A549 (cell line): ENCODE measurements at regions not wholly inside any gene's neighbourhood (a gene's known extent, or its start where the extent isn't known, plus 50 kb on each side); places are given as distances from the start of the nearest gene placed in this dataset.

Experiments used
- ATAC-seq, 2 experiments: fragments of 200-7000 bp in 1 of 2; fragments of >200 bp in 1 of 2; cut with Nextera tagmentation in 1 of 2; cut with Tn5 transposase in 1 of 2; 3 replicates each; pipeline versions ENCODE4 v1.8.0 to v1.9.1; 2018 to 2020; ENCODE audit warnings: mild to moderate bottlenecking in 1 of 2, moderate library complexity in 1 of 2
- CTCF ChIA-PET: fragments of 300-600 bp; sonication (Branson Sonifier 250); formaldehyde crosslinking; extraction: SDS; loops from one replicate; lab custom pipeline; 2021; ENCODE audit warnings: antibody characterized with exemption, inconsistent platforms; lab: Yijun Ruan, JAX
- POLR2A ChIA-PET: fragments of 350-600 bp; formaldehyde crosslinking; extraction: SDS; loops from one replicate; lab custom pipeline; 2021; ENCODE audit warnings: antibody characterized with exemption, inconsistent platforms; lab: Yijun Ruan, JAX
- DNase-seq, 2 experiments: peaks; one replicate each; pipeline versions ENCODE4 v3.0.0 to v3.0.0-alpha.2; 2011 to 2016; ENCODE audit warnings: low read depth in 1 of 2, low spot score in 1 of 2
- FAIRE-seq: peaks from 2 replicates; lab custom pipeline; 2011; peaks lifted over from hg19 to GRCh38; lab: Jason Lieb, UNC
- H3K27ac ChIP-seq, 2 experiments: fragments of >200 bp; sonication (Bioruptor Twin); formaldehyde crosslinking; 3 replicates each; pipeline ENCODE4 v1.5.1; 2016 to 2017
- H3K4me1 ChIP-seq: fragments of >200 bp; sonication (Bioruptor Twin); formaldehyde crosslinking; 3 replicates; pipeline ENCODE4 v1.6.1; 2016
- H3K4me2 ChIP-seq: fragments of >200 bp; sonication (Bioruptor Twin); formaldehyde crosslinking; 3 replicates; pipeline ENCODE4 v1.6.1; 2016
- H3K4me3 ChIP-seq: fragments of >200 bp; sonication (Bioruptor Twin); formaldehyde crosslinking; 3 replicates; pipeline ENCODE4 v1.5.1; 2016
- H3K9me3 ChIP-seq: fragments of >200 bp; sonication (Bioruptor Twin); formaldehyde crosslinking; 3 replicates; pipeline ENCODE4 v1.6.1; 2016
- BCL3 ChIP-seq: fragments of >200 bp; sonication (Bioruptor Twin); formaldehyde crosslinking; IDR thresholded peaks from 3 replicates; pipeline ENCODE4 v1.6.1; 2016
- BHLHE40 ChIP-seq: IDR thresholded peaks from 2 replicates; pipeline ENCODE4 v1.6.1; 2012; ENCODE audit warnings: low read depth, low read length, inconsistent platforms
- CBX8 ChIP-seq: fragments of 200-600 bp; sonication (generic); IDR thresholded peaks from 2 replicates; pipeline ENCODE4 v1.6.1; 2016
- CEBPB ChIP-seq, 2 experiments: fragments of >200 bp in 1 of 2; sonication (Bioruptor Twin) in 1 of 2; formaldehyde crosslinking in 1 of 2; IDR thresholded peaks; 2 replicates each; pipeline ENCODE4 v1.6.1; 2012 to 2016
- CHD2 ChIP-seq: fragments of 150-350 bp; IDR thresholded peaks from 2 replicates; pipeline ENCODE4 v1.6.1; 2014; ENCODE audit warnings: low read length; ENCODE audit not compliant: partially characterized antibody
- ELK1 ChIP-seq: fragments of 150-350 bp; IDR thresholded peaks from 2 replicates; pipeline ENCODE4 v1.6.1; 2014; ENCODE audit warnings: low read depth, mild to moderate bottlenecking, low read length
- ESRRA ChIP-seq: fragments of 150-350 bp; IDR thresholded peaks from 2 replicates; pipeline ENCODE4 v1.6.1; 2014; ENCODE audit warnings: mild to moderate bottlenecking, low read length, borderline replicate concordance
- FOSL2 ChIP-seq, 2 experiments: fragments of 450-650 bp in 1 of 2; fragments of >200 bp in 1 of 2; sonication (Bioruptor Twin) in 1 of 2; formaldehyde crosslinking; IDR thresholded peaks; 2 replicates each; pipeline versions ENCODE4 v1.5.0 to v1.6.1; 2016 to 2020; ENCODE audit warnings: mild to moderate bottlenecking in 1 of 2, moderate library complexity in 1 of 2
- GATA3 ChIP-seq: IDR thresholded peaks from 2 replicates; pipeline ENCODE4 v1.6.1; 2012; ENCODE audit warnings: borderline replicate concordance
- HMGXB4 ChIP-seq: fragments of 250-450 bp; sonication (Bioruptor Pico); IDR thresholded peaks from 2 replicates; pipeline ENCODE4 v1.5.0; 2021; ENCODE audit warnings: mild to moderate bottlenecking, moderate library complexity, borderline replicate concordance
- HOXA7 ChIP-seq: fragments of 250-450 bp; sonication (Bioruptor Pico); IDR thresholded peaks from 2 replicates; pipeline ENCODE4 v1.5.0; 2020; ENCODE audit warnings: mild to moderate bottlenecking, moderate library complexity
- JUN ChIP-seq, 2 experiments: fragments of >200 bp; sonication (Bioruptor Twin); formaldehyde crosslinking; IDR thresholded peaks; 2 replicates in 1 of 2; 3 replicates in 1 of 2; pipeline ENCODE4 v1.6.1; 2016 to 2017
- KDM5A ChIP-seq: fragments of 200-600 bp; sonication (generic); IDR thresholded peaks from 2 replicates; pipeline ENCODE4 v1.6.1; 2016; ENCODE audit warnings: antibody characterized with exemption, mild to moderate bottlenecking
- MAZ ChIP-seq: fragments of 150-350 bp; IDR thresholded peaks from 2 replicates; pipeline ENCODE4 v1.6.1; 2014; ENCODE audit warnings: antibody characterized with exemption, low read depth, low read length, borderline replicate concordance
- MYC ChIP-seq: IDR thresholded peaks from 2 replicates; pipeline ENCODE4 v1.6.1; 2012; ENCODE audit warnings: mild to moderate bottlenecking, inconsistent platforms, low read length, improper control_type of control experiment, borderline replicate concordance
- NR3C1 ChIP-seq: fragments of >200 bp; sonication (Bioruptor Twin); formaldehyde crosslinking; IDR thresholded peaks from 3 replicates; pipeline ENCODE4 v1.6.1; 2017
- POLR2A ChIP-seq: IDR thresholded peaks from 2 replicates; pipeline ENCODE4 v1.6.1; 2012; ENCODE audit warnings: mild to moderate bottlenecking, low read length
- POLR2AphosphoS2 ChIP-seq: conservative IDR thresholded peaks from 2 replicates; pipeline ENCODE4 v1.6.1; 2012; ENCODE audit warnings: low read length, improper control_type of control experiment, inconsistent platforms
- RARB ChIP-seq: fragments of 250-450 bp; sonication (Bioruptor Pico); IDR thresholded peaks from 2 replicates; pipeline ENCODE4 v1.8.0; 2021; ENCODE audit warnings: mild to moderate bottlenecking, moderate library complexity
- RCOR1 ChIP-seq: fragments of 150-350 bp; IDR thresholded peaks from 2 replicates; pipeline ENCODE4 v1.6.1; 2014; ENCODE audit warnings: antibody characterized with exemption, low read length, low read depth
- USF2 ChIP-seq: fragments of 450-650 bp; IDR thresholded peaks from 2 replicates; pipeline ENCODE4 v1.6.1; 2014; ENCODE audit warnings: antibody characterized with exemption
- ZNF302 ChIP-seq: fragments of 250-450 bp; sonication (Bioruptor Pico); IDR thresholded peaks from 2 replicates; pipeline ENCODE4 v1.9.0; 2021; ENCODE audit warnings: inconsistent platforms, mild to moderate bottlenecking, moderate library complexity
- WGBS: methylation state at CpG from one replicate; pipeline ENCODE4 v1.1.6; 2017; ENCODE audit errors: missing lambda C conversion rate; 5-methylcytosine and 5-hydroxymethylcytosine counted together

- H3K27ac ChIP-seq: no peak overlapping the region
- DNase-seq (no peak), ATAC-seq (no peak), FAIRE-seq (no peak)
- no peak overlapping the region for H3K4me3 ChIP-seq
- no peaks in the 10 kb centered on the region for H3K4me1 ChIP-seq
- no peak overlapping the region for H3K4me2 ChIP-seq
- no peaks in the 10 kb centered on the region for H3K9me3 ChIP-seq
- 1% methylated on average over 2 of the region's 2 CpGs for WGBS
- TF ChIP-seq POLR2AphosphoS2: no peak
- no peak for TF ChIP-seq JUN (IDR thresholded peaks at IDR 0.05)
- TF ChIP-seq ESRRA: no peak
- TF ChIP-seq BCL3: no peak
- TF ChIP-seq HOXA7: no peak
- TF ChIP-seq MAZ: no peak
- no peak for TF ChIP-seq BHLHE40
- no peak for TF ChIP-seq ZNF302 (CRISPR knock-in tag)
- TF ChIP-seq FOSL2 (IDR thresholded peaks at IDR 0.05): no peak
- TF ChIP-seq FOSL2 (CRISPR knock-in tag; IDR thresholded peaks at IDR 0.05): no peak
- TF ChIP-seq HMGXB4 (CRISPR knock-in tag): no peak
- no peak for TF ChIP-seq CEBPB (IDR thresholded peaks at IDR 0.05)
- TF ChIP-seq USF2: no peak
- no peak for TF ChIP-seq GATA3
- no peak for TF ChIP-seq CHD2
- no peak for TF ChIP-seq CBX8
- no peak for TF ChIP-seq POLR2A
- TF ChIP-seq RARB (CRISPR knock-in tag): no peak
- TF ChIP-seq MYC: no peak
- ChIA-PET POLR2A (no interaction called here), CTCF (no interaction called here)
Observed at GRCh38 chr2:147165697-147166382, 679.0 kb upstream of the ACVR2A start.

- Histone ChIP-seq H3K27ac (no peak overlapping the region), H3K4me1 (no peaks in the 10 kb centered on the region), H3K4me2 (no peak overlapping the region), H3K9me3 (no peaks in the 10 kb centered on the region), H3K4me3 (no peak overlapping the region)
- no peak for FAIRE-seq
- DNase-seq: no peak
- CTCF ChIA-PET: no interaction called here
- 6% methylated on average over 1 of the region's 4 CpGs for WGBS
- TF ChIP-seq BCL3: no peak
- TF ChIP-seq RCOR1: no peak
- TF ChIP-seq NR3C1: no peak
- TF ChIP-seq ELK1: no peak
- no peak for TF ChIP-seq KDM5A
- no peak for TF ChIP-seq FOSL2 (IDR thresholded peaks at IDR 0.05)
- TF ChIP-seq FOSL2 (CRISPR knock-in tag; IDR thresholded peaks at IDR 0.05): no peak
- POLR2A ChIA-PET: no interaction called here
- ATAC-seq: no peak
Observed at GRCh38 chr2:147164563-147164962, 680.3 kb upstream of the ACVR2A start.
